Heart left ventricle (tissue), 16 donors: ENCODE measurements at regions not wholly inside any gene's neighbourhood (a gene's known extent, or its start where the extent isn't known, plus 50 kb on each side); places are given as distances from the start of the nearest gene placed in this dataset.
A peak's percentile ranks its signal among the peaks of the same experiment; 100 is the strongest.

Experiments used
- ATAC-seq, 4 donors: fragments of 200-7000 bp; cut with Tn5 transposase; one replicate each; pipeline ENCODE4 v1.9.1; 2020 to 2022; ENCODE audit warnings: moderate library complexity in 4 of 4, mild to moderate bottlenecking in 3 of 4, moderate number of reproducible peaks in 1 of 4
- DNase-seq, 5 donors: peaks; one replicate each; pipeline ENCODE4 v3.0.0-alpha.2; 2020
- H3K27ac ChIP-seq, 12 donors: fragments of 200-600 bp; sonication (generic) in 4 of 12; one replicate each; pipeline versions ENCODE4 v1.5.0 to v1.8.0; 2016 to 2022; ENCODE audit warnings: mild to moderate bottlenecking in 2 of 12
- H3K27me3 ChIP-seq, 9 donors: fragments of 200-600 bp; sonication (generic) in 2 of 9; one replicate each; pipeline versions ENCODE4 v1.5.1 to v1.8.0; 2016 to 2022; ENCODE audit warnings: mild to moderate bottlenecking in 3 of 9
- H3K36me3 ChIP-seq, 9 donors: fragments of 200-600 bp; sonication (generic) in 2 of 9; one replicate each; pipeline versions ENCODE4 v1.5.0 to v1.8.0; 2018 to 2022; ENCODE audit warnings: mild to moderate bottlenecking in 2 of 9
- H3K4me1 ChIP-seq, 12 donors: fragments of 200-600 bp; sonication (generic) in 4 of 12; one replicate each; pipeline versions ENCODE4 v1.5.0 to v1.8.0; 2016 to 2022; ENCODE audit warnings: mild to moderate bottlenecking in 3 of 12
- H3K4me3 ChIP-seq, 12 donors: fragments of 200-600 bp; sonication (generic) in 4 of 12; one replicate each; pipeline versions ENCODE4 v1.5.0 to v1.8.0; 2017 to 2022; ENCODE audit warnings: mild to moderate bottlenecking in 9 of 12, moderate library complexity in 4 of 12
- H3K9me3 ChIP-seq, 12 donors: fragments of 200-600 bp; sonication (generic) in 4 of 12; one replicate each; pipeline versions ENCODE4 v1.5.0 to v1.8.0; 2016 to 2022; ENCODE audit warnings: mild to moderate bottlenecking in 1 of 12
- CTCF ChIP-seq, 12 donors: fragments of 200-600 bp; sonication (generic) in 4 of 12; IDR thresholded peaks; one replicate each; pipeline versions ENCODE4 v1.5.0 to v1.8.0; 2018 to 2022; ENCODE audit warnings: antibody characterized with exemption in 12 of 12, mild to moderate bottlenecking in 5 of 12
- POLR2A ChIP-seq, 2 donors: fragments of 450-650 bp; IDR thresholded peaks; one replicate each; pipeline ENCODE4 v1.6.1; 2017; ENCODE audit warnings: antibody characterized with exemption in 2 of 2, mild to moderate bottlenecking in 2 of 2, moderate library complexity in 2 of 2
- WGBS, 4 donors: extraction: QIAGEN DNeasy Blood & Tissue Kit in 2 of 4; methylation state at CpG; one replicate each; pipeline versions ENCODE4 v1.1.5 to v1.1.7; 2013 to 2018; 5-methylcytosine and 5-hydroxymethylcytosine counted together
- intact Hi-C, 10 donors: fragments of 100-400 bp; cut with DNase I; formaldehyde crosslinking; loops; one replicate each; pipeline versions ENCODE4 v1.11.1 to v1.14.2; 2022
- donor health status: ischemic (EF 13 %, LVEDD 7.1; RV severe dilation, severe dysfunction).
- donor health status: healthy with polysubstance abuse.
- donor health status: DM: no; HTN: yes; CAD: no.
- donor health status: DM: no; HTN: no; CAD: no.
- donor health status: ischemic (EF 25% LVEDD 6.9; RV normal size, moderate dysfunction).
- donor health status: ischemic (EF 25% LVEDD 5.7; RV mildly dilated, moderate dysfunction).
- donor health status: healthy.
- donor health status: DM: yes; HTN: yes; CAD: no.
- donor health status: ischemic (EF 35%, LVEDD 5.7; RV mildly dilated, moderate dysfunction).
- donor health status: nonischemic (EF 11% LVEDD 7.7; RV severe dilation, severe dysfunction).
- donor health status: DM: yes; HTN: yes; CAD: no.
- donor health status: PGD.
- donor health status: ischemic (EF 29% LVEDD 5.4; RV normal size, mild dysfunction).
- donor health status: nonischemic (EF 23%, LVEDD 6.1; RV moderate dilation, normal function).

- H3K27ac ChIP-seq, result no peak overlapping the region
- ATAC-seq (no peak), DNase-seq (peak in 1 of 5 donors; percentile 20)
- peaks cover 0 to 96% (median 5%) of the 10 kb centered on the region in 9 donors for H3K27me3 ChIP-seq
- no peak overlapping the region for H3K4me3 ChIP-seq
- WGBS, 4 donors, result 57 to 65% (median 61%) methylated on average over 37 to 39 of the region's 39 CpGs
- no peaks in the 10 kb centered on the region for H3K36me3 ChIP-seq
- intact Hi-C loops, result loop anchor here (5.0 to 10.0 kb wide), 10 partner anchors 669 to 1286 kb away; no protein-coding TSS in a partner anchor
- no peaks in the 10 kb centered on the region for H3K9me3 ChIP-seq
- TF ChIP-seq CTCF (IDR thresholded peaks at IDR 0.05), result no peak
- no peak for TF ChIP-seq POLR2A (IDR thresholded peaks at IDR 0.05)
- peaks cover 0 to 42% (median 8%) of the 10 kb centered on the region in 12 donors for H3K4me1 ChIP-seq
These were observed 127.6 kb upstream of the C11orf58 start for GRCh38 chr11:16610738-16611388.

DNA sequence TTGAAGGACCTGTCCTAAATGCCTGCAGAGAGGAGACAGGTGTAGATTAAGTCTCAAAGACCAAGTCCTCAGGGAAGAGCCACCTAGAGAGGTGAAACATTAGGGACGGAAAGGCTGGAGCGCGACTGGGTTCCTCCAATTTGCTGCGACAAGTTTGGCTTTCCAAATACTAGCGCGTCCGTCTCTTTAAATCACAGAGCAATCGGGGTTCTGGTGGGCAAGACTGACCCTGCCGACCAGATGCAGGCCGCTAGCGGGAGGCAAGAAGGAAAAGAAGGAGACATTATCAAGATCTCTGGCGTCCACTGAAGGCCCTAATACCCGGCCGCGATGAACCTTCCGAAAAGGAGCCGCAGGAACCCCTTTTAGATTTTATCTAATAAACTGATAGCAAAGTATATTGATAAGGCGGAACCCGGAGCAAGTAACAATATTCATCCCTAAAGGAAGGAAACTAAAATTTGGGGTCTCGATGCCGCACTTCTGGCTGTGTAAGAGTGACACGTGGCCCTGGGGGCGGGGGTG lies 128.2 kb upstream of the C11orf58 start:
- DNase-seq (peak in 2 of 5 donors; percentile 12 to 44), ATAC-seq (no peak)

DNA sequence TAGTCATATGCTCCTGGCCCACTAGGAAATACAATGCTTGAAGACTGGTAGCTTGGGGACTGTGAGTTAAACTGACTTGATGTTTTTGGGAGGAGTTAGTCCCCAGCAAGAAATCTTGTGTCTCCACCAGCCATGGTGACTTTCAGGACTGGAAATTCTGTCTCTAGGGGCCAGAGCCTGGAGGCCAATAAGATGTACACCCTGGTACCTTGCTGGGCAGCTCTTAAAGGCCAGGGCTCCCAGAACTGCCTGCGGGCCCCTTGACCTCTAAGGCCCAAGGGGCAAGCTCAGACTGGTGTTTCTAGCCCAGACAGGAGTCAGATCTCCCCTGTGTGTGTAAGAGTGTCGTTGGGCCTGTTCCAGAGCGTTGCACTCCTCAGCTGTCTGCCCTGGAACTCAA lies 128.7 kb upstream of the C11orf58 start:
- Histone ChIP-seq H3K36me3 (no peaks in the 10 kb centered on the region), H3K9me3 (no peaks in the 10 kb centered on the region), H3K27me3 (peaks cover 0 to 97% (median 3%) of the 10 kb centered on the region in 9 donors), H3K4me3 (no peak overlapping the region), H3K4me1 (peaks cover 0 to 44% (median 8%) of the 10 kb centered on the region in 12 donors), H3K27ac (no peak overlapping the region)
- 84 to 92% (median 88%) methylated on average over 3 of the region's 3 CpGs; no CpG with 5 or more reads in 1 of the 4 donors for WGBS, 4 donors
- intact Hi-C loops, result loop anchor here (2.0 to 10.0 kb wide), 28 partner anchors 135 to 1285 kb away; partner anchors contain the start of gene SOX6 (in 1 of the 10)
- peak in 1 of 5 donors; percentile 20 for DNase-seq
- ATAC-seq, result no peak
- TF ChIP-seq POLR2A (IDR thresholded peaks at IDR 0.05), result no peak
- no peak for TF ChIP-seq CTCF (IDR thresholded peaks at IDR 0.05)

More for the DNA sequence above, 128.2 kb upstream of the C11orf58 start:
- intact Hi-C loops, result loop anchor here (5.0 to 10.0 kb wide), 10 partner anchors 668 to 1285 kb away; no protein-coding TSS in a partner anchor
- H3K4me3 ChIP-seq, result no peak overlapping the region
- peaks cover 0 to 42% (median 8%) of the 10 kb centered on the region in 12 donors for H3K4me1 ChIP-seq
- H3K36me3 ChIP-seq, result no peaks in the 10 kb centered on the region
- H3K9me3 ChIP-seq, result no peaks in the 10 kb centered on the region
- no peak for TF ChIP-seq CTCF (IDR thresholded peaks at IDR 0.05)
- TF ChIP-seq POLR2A (IDR thresholded peaks at IDR 0.05), result no peak
- no peak overlapping the region for H3K27ac ChIP-seq
- 76 to 84% (median 79%) methylated on average over 23 of the region's 23 CpGs for WGBS, 4 donors
- H3K27me3 ChIP-seq, result peaks cover 0 to 97% (median 5%) of the 10 kb centered on the region in 9 donors
